Cerebellar cortex (tissue), 1 donor: ENCODE measurements at regions not wholly inside any gene's neighbourhood (a gene's known extent, or its start where the extent isn't known, plus 50 kb on each side); places are given as distances from the start of the nearest gene placed in this dataset.
"Not testable (repeated sequence)": the region's sequence is repeated elsewhere in the genome, so short reads cannot be mapped to it uniquely, and the experiment has no call there.

ENCODE experiments used
- DNase-seq: peaks from one replicate; pipeline ENCODE4 v3.0.0-alpha.2; 2015; ENCODE audit warnings: low spot score

DNA sequence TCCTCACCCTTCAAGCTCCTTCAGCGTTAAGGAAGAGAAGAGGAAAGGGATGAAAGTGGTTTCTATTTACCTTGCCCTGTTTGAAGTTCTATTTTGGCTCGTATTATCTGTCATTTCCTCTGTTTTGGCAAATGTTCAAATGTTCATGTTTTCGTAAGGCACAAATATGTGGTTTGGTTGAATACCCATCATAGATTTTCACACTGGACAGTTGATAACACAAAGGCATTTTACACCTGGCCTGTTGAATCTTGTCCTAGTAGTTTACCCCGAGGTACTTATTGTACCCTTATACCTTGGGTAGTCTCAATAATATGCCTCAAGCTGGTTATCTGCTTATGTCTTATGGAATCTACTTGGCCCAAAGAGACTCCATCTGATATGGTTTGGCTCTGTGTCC, 706.9 kb downstream of the METTL15 start:
- DNase-seq = no peak

DNA sequence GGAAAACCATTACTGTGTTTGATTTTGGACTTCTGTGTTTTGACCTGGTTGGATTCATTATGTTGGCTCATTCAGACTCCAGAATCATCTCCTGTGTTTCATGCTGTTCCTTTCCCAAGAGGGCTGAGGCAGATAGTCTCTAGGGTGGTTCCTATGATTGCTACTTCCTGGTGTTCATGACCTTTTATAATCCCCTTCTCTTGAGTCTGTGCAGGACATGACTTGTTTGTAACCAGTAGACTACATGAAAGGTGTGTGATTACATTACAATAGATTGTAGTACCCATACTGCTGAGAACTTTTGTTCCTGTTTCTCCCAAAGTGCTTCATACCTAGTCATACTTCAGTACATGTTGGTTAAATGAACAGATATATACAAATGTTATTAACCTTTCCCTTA, 700.6 kb downstream of the METTL15 start:
- DNase-seq = no peak

DNA sequence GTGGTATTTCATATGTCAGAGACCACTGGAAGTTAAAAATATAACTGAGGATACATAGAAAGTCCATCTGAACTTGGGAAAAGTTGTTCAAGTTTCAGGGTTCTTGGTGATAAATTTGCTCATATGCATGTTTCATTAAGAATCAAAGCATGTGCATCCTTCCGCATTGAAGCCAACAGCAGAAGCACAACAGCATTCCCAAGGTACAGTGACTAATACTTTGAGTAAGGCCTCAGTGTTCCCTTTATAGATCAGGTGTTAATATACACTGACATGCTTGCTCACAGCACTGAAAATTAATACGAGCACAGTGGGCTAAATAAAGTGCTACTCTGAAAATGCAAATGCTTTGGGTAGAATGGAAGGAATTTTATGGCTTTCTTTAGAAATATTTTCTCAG, 691.1 kb downstream of the METTL15 start:
- no peak for DNase-seq

DNA sequence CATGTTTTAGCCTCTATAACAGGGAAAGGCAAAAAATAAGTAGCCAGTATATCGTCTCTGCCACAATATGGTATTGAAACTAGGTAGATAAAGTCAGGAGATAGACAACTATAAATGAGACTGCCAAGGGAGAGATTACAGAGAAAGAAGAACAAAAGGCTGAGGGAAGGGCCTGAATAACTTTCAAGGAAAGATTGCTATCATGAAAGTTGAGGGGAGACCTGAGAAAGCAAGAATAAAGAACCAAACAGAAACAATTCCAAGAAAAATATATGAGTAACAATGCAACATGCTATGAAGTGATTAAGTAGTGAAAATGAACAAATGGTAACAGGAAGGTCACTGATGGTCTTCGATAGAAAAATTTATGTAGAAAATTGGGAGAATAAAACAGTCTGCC, 690.1 kb downstream of the METTL15 start:
- no peak for DNase-seq

DNA sequence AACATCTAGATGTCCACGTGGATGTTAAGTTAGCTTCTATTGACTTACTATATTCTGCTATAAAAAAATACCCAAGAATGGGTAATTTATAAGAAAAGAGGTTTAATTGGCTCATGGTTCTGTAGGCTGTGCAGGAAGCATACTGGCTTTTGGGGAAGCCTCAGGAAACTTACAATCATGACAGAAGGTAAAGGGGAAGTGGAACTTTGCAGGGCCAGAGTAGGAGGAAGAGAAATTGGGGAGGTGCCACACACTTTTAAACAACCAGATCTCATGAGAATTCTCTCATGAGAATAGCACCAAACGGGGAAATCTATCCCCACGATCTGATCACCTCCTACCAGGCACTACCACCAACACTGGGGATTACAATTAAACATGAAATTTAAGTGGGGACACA, 689.3 kb downstream of the METTL15 start:
- no peak for DNase-seq

DNA sequence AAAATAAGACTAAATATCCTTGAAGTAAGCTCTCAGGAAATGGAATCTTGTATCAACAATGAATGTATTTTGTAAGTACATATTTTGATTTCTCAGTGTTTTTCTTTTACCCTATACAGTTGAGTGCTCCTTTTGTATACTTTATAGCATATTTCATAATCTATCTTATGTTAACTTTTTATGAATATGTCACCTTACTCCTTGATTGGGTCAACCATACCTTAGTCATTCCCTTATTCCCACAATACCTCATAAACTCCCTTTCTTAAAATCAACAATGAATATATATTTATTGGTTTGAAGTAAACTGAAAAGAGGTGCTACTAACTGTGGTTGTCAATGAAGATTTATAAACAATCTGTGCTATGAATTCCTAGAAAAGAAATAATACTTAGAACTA, 686.2 kb downstream of the METTL15 start:
- no peak for DNase-seq

DNA sequence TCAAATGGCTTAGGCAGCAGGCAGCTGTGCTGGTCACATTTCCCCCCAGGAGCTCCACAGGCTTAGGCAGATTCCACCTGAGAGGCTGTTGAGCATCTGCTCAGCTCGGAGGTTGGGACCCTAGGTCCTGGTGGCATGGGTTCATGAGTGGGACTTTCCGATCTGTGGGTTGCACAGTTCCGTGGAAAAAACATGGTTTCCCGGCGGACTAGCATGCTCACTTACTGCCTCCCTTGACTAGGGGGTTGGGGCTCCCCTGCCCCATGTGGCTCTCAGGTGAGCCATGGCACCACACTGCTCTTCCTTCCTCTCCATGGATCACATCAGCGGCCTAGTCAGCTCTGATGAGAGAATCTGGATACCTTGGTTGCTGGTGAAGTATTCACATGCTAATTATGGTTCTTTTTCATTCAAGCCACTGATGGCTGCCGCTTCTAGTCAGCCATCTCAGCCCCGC, 685.1 kb downstream of the METTL15 start:
- DNase-seq = no peak

DNA sequence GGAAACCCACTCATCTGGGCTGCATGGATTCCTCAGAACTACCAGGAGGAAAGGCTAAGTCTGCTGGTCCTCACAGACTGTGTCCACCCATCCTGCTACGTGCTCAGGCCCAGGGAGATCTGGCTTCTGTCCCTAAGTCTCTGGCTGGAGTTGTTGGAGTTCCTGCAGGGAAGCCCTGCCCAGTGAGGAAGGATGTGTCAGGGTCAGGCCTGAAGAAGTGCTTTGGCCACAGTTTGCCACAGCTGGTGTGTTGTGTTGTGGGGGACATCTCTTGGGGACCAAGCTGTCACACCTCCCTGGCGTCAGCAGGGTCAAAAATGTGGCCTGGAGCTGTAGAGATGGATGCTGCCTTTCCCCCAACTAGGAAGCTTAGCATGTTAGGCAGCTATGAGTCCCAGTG, 684.7 kb downstream of the METTL15 start:
- DNase-seq = no peak

DNA sequence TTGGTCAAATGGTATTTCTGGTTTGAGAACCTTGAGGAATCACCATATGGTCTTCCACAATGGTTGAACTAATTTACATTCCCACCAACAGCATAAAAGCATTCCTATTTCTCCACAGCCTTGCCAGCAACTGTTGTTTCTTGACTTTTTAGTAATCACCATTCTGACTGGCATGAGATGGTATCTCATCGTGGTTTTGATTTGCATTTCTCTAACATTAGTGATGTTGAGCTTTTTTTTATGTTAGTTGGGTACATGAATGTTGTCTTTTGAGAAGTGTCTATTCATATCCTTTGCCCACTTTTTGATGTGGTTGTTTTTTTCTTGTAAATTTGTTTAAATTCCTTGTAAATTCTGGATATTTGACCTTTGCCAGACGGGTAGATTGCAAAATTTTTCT, 679.7 kb downstream of the METTL15 start:
- not testable (repeated sequence) for DNase-seq

DNA sequence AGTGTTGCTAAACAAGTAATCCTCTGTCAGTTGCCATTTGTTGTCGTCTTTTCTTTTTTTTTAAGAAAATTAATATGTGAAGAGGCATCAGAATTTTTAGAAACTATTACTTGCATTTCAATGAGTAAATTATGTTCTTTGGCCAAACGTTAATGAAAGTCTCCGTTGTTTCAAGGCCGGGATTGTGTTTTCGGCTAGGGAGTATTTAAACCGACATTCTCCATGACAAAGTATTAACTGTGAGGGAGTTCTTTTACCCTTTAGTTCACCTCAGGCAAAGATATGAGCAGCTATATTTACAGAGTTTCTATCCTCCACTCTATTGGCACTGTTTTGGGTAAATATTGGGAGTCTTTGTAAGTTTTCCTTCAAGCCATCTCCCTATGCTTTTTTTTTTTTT, 668.9 kb downstream of the METTL15 start:
- no peak for DNase-seq

DNA sequence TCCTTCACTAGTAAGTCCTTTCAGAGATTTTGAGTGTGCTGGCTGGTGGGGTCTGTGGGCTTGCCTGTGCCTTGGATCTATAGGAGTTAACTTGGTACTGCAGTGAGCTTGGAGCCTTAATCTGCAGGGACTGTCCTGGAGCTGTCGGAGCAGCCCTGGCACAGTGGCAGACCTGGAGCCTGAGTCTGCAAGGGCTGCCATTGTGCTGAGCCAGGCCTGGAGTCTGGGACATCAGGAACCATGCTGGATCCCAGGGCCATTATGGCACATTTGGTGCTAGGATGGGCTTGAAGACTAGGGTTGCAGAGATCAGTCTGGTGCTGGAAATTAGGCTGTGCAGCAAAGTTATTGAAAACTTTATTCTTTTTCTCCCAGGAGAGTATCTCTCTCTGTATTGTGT, 665.4 kb downstream of the METTL15 start:
- DNase-seq = no peak

DNA sequence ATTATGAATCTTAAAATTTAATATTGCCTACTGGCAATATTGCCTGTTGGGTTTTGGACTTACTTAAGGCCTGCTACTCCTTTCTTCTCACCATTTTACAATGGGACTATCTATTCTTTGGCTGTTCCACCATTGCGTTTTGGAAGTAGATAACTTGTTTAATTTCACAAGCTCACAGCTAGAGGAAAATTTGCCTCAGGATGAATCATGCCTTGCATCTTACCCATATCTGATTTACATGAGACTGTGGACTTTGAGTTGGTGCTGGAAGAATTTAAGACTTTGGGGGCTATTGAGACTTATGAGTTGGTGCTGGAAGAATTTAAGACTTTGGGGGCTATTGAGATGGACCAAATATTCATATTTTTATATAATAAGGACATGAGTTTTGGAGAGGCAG, 662.6 kb downstream of the METTL15 start:
- DNase-seq = no peak

DNA sequence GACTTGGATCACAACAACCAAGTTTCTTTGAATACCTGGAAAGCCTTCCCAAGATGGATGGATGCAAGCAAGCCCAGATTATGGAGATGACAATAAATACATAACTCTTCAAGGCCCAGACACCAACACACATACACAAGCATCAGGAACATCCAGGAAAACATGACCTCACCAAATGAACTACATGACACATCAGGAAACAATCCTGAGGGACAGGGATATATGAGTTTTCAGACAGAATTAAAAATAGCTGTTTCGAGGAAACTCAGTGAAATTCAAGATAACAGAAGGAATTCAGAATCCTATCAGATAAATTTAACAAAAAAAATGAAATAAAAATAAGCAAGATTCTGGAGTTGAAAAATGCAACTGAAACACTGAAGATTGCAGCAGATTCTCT, 659.4 kb downstream of the METTL15 start:
- no peak for DNase-seq

DNA sequence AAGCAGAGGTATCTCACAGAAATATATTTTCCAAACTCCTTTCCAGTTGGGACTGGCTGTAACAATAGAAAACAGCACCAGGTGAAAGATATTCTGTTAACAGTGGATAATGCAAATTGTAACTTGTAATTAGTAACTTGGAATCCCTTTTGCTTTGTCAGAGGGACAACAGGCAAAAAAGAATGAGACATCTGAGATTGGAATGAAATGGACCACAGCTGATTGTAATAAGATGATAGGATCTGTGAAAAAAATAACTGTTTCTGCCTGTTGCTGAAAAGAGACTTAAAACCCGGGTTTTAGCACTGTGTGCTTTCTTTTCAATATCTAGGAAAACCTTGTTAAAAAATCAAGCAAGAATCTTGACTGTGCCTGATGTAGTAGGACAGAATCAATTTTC, 655.7 kb downstream of the METTL15 start:
- no peak for DNase-seq

DNA sequence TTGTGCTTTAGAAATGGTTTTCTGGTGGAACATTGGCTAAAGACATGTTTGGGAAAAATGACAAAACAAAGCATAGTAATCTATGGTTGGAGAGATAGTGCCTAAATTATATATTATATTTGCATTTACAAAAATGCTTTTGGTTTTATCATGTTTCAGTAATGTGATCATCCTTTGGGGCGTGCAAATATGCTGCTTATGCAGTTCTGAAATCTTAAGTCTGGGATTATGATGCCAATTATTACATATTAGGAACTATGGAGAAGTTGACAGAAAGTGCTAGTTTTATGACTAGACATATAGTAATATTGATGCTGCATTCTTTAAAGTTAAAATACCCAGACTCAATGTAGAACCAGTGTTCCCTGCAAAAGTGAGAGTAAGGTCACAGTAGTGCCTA, 655.0 kb downstream of the METTL15 start:
- no peak for DNase-seq

DNA sequence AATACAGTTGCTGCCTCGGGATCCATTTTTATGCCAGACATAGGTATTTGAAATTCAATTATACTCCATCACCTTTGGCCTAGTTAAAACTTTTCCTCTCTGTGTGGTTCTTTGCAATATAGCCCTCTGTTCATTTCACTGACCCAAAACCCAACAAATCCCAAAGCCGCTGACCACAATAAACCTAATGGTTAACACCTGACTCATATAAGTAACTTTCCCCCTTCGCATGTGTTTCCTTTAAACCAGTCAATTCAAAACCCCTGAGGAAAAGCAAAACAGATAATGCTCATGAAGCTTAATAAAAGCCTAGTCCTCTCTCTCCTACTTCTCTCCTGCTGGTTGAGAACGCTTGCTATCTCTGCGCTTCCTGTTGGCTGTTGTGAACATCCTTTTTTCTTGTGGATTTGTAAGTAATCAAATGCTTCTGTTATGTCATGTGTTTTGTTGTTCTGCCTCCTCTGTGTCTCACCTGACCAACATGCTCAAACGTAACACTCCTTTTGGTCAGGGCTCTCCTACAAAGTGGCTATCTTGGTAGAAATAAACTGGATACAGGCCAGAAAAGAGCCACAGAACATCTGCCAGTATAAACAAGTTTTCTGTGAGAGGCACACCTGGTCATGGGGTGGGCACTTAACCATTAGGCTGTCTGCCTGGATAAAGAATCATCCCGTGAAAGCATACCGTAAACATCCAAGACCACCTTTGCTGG, 652.6 kb downstream of the METTL15 start:
- DNase-seq = no peak

DNA sequence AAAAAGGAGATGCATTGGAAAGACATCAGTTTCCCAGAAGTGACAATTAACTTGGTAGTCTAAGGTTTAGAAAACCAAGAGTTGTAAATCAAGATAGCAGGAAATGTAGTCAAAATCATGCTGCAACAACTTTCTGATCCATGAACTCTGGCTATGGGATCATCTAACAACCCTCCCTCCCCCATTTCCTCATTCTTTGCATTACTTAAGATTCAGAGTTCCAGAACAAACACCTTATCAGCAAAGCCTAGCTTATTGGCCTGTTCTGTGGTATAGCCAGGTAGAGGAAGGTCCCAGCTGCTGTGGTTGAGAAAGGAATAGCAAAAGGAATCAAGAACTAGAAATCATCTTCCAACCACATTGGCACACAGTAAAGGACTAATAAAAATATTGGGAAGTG, 651.1 kb downstream of the METTL15 start:
- DNase-seq = no peak

DNA sequence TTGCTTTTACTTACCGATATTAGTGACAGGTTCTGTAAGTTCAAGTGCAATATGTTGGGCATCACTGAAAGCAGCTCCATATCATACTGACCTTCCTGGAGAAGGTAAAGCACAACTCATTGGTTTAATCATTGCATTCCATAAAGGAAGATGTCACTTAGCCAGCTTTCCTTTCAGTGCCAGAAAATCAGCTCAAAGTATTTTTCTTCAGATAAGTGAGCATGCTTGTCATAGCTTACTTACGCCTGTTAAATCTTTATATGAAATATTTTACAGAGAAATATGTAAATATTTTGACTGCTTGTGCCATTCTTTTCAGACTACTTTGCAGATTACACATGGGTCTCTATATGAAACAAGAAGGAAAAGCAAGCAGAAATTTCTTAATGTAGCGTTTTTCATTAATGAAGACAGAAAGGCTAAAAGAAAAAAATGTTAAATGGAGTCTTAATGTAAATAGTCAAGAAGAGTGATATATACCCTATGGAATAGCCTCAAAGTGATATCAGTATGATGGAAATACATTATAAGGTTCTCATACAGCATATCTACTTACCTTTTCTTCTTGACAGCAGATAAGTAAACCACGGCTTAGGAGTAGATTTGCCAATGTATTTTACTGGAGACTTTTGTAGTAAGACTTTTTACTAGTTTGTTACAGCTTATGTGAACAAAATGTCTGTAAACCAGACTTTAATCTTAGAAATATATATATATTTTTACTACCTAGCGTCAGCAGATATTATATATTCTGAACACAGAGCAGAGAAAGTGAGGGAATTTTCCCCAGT, 649.7 kb downstream of the METTL15 start:
- DNase-seq = no peak

DNA sequence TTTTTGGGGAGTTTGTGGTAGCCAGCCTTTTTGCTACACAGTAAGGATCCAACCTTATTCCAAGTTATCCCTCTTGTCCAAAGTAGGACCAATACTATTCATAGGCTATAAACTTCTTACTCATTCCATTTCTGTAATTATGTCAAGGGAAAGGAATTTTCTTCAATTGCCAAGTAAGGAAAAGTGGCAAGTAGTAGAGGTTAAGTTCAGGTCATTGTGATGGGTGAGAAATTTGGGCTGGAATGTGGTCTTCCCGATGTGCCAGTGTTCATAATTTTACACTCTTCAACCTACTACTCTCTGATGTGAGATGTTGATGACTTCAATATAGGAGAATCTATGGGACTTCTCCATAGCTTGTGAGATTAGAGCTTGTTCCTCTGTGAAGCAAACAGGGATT, 648.8 kb downstream of the METTL15 start:
- DNase-seq = no peak

DNA sequence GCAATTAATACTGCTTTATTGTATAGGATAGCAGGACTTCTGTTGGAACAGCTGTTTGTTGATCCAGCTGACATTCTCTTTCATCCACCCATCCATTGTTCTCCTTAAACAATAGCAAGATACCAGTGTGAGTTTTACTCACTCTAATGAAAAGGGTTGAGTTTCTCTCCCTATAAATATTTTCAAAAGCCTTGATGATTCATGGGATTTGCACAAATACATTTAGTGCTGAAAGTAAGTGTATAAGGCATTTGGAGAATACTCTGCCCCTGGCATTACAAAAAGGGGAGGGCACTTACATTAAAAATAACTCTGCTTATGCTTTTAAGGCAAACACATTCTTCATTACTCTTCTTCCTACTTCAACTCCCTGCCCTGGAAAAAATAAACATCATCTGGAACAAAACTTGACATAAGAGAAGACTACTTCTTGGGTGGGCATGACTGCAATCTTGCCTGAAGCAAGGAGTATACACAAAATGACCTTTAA, 634.9 kb downstream of the METTL15 start:
- DNase-seq = no peak

DNA sequence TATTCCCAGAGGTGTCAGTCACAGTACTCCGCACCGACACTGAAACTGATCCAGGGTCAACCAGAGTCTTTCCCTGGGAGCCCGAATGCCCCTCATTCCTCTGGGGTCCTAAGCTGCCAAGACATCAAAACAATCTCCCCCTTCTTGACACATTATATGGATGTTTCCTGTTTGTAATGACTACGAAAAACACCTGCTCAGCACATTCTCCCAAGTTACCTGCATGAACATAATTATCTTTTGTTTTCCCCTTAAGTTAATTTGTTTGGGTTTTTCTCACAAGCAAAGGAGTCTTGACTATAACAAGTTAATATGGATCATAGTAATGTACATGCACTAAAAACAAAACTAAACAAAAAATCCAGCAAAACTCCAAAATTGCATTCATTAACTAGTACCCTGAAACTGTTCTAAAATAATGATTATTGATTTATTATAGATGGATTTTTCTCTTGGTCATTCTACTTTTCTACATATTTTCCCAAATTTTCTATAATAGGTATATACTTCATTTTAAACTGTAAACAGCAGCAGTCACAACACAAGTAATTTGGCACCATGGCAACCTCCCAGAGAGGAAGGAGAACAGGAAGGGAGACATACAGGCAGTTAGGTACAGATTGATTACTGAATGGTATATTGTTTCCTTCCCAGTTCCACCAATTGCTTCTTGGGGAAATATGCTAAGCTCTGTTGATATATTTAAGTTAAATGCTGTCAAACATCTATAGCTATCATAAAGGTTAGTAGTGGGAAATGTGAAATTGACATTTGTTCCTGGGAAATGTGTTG, 631.5 kb downstream of the METTL15 start:
- no peak for DNase-seq

DNA sequence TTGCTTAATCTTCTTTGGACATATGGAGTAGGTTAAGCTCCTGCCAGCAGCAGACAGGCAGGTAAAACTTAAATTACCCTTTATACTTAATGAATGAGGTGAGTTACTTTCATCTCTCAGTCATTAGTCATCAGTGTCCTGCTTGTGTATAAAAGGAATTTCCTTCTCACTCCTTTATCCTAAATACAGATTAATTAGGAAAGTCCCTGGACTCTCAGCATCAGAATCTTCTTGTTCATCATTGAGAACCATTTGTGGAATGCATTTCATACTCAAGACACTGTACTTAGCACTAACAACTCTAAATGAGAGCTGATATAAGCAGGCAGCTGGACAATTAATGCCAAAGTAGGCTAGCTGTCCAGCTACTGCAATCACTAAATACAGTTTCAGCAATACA, 630.4 kb downstream of the METTL15 start:
- no peak for DNase-seq

DNA sequence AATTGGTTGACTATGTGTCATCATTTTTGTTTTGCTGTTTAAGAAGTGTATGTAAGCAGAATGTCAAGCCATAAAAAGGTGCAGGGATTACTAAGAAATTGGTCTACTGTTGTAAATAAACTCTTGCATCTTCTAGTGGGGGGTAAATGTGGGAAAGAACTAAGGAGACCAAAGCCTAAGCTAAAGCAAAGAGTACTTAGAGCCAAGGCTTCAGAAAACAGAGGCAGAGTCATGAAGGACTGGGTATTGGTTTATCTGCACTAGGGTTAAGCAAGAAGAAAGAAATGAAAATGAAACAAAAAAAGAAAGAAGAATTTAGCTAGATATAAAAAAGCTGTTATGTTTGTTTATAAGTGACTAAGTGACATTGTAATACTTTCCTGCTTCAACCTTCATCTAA, 628.1 kb downstream of the METTL15 start:
- no peak for DNase-seq
